Ovary (tissue), 3 donors: ENCODE measurements at regions not wholly inside any gene's neighbourhood (a gene's known extent, or its start where the extent isn't known, plus 50 kb on each side); places are given as distances from the start of the nearest gene placed in this dataset.

Experiments
- EP300 ChIP-seq: sonication (generic); formaldehyde crosslinking; IDR thresholded peaks from one replicate; pipeline ENCODE4 v1.6.1; 2017; ENCODE audit warnings: antibody characterized with exemption
- POLR2A ChIP-seq: fragments of 450-650 bp; IDR thresholded peaks from one replicate; pipeline ENCODE4 v1.6.1; 2017; ENCODE audit warnings: antibody characterized with exemption, mild to moderate bottlenecking, moderate library complexity
- TF ChIP-seq, protein P1 (sequence below), 3 donors: fragments of 450-650 bp in 2 of 3; fragments of 200-600 bp in 1 of 3; IDR thresholded peaks; one replicate each; pipeline versions ENCODE4 v1.5.1 to v1.8.0; 2016 to 2022; ENCODE audit warnings: antibody characterized with exemption in 3 of 3, mild to moderate bottlenecking in 1 of 3
- donor health status: DM: no; HTN: no; CAD: no.

DNA sequence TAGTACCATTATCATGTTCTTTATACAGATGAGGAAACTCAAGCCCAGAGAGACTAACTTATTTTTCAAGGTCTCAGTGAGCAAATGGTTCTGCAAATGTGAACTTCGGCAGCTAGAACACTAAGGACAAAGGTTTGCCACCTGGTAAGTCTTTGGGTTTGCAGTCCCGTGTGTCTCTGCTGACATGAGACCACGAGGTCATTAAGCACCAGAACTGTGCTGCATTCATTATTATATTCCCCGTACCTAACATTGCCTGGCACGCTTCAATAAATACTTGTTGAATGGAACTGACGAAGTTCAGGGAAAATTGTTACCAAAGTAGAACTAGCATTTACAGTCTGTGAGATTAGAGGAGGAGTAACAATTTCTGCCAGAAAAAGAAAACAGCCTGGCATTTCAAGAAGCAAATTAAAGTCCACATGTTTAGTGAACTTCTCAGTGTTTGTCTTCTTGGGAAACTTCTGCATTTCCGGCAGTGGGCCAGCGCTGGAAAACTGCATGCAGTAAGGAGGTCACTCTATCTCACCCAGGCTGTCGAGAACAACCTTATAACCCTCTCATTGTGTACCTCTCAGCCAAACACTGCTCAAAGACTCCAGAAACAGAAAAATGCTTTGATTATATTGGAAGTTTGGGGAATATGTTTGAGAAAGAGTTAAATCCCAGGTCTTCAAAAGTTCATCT is 67.4 kb upstream of the CPEB2 start:
- TF ChIP-seq, protein P1, sequence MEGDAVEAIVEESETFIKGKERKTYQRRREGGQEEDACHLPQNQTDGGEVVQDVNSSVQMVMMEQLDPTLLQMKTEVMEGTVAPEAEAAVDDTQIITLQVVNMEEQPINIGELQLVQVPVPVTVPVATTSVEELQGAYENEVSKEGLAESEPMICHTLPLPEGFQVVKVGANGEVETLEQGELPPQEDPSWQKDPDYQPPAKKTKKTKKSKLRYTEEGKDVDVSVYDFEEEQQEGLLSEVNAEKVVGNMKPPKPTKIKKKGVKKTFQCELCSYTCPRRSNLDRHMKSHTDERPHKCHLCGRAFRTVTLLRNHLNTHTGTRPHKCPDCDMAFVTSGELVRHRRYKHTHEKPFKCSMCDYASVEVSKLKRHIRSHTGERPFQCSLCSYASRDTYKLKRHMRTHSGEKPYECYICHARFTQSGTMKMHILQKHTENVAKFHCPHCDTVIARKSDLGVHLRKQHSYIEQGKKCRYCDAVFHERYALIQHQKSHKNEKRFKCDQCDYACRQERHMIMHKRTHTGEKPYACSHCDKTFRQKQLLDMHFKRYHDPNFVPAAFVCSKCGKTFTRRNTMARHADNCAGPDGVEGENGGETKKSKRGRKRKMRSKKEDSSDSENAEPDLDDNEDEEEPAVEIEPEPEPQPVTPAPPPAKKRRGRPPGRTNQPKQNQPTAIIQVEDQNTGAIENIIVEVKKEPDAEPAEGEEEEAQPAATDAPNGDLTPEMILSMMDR (IDR thresholded peaks at IDR 0.05), result no peak
- no peak for TF ChIP-seq POLR2A
- no peak for TF ChIP-seq EP300
